ENCODE measurements at regions not wholly inside any gene's neighbourhood (a gene's known extent, or its start where the extent isn't known, plus 50 kb on each side); places are given as distances from the start of the nearest gene placed in this dataset.

- DNase-seq (ENCODE audit: extremely low read depth, insufficient read length), result no peak
- H3K36me3 ChIP-seq (ENCODE audit: control insufficient read depth, insufficient read depth, low read length), result no peaks in the 10 kb centered on the region
- no peaks in the 10 kb centered on the region for H3K27me3 ChIP-seq (replicated peaks; ENCODE audit: control insufficient read depth, insufficient read depth, low read length)
- no peak overlapping the region for H3K4me3 ChIP-seq (replicated peaks; ENCODE audit: low read depth, low read length)
- no peak for TF ChIP-seq CTCF (IDR thresholded peaks at IDR 0.05; ENCODE audit: insufficient read depth, low read length, poor library complexity, severe bottlenecking)
These were observed 242.7 kb downstream of the BCL11B start for GRCh38 chr14:99029145-99029915.

GRCh38 chr14:99029916-99030305, 242.1 kb downstream of the BCL11B start:
- no peaks in the 10 kb centered on the region for H3K27me3 ChIP-seq (replicated peaks; ENCODE audit: control insufficient read depth, insufficient read depth, low read length)
- no peak for TF ChIP-seq CTCF (IDR thresholded peaks at IDR 0.05; ENCODE audit: insufficient read depth, low read length, poor library complexity, severe bottlenecking)
- H3K36me3 ChIP-seq (ENCODE audit: control insufficient read depth, insufficient read depth, low read length), result no peaks in the 10 kb centered on the region
- no peak for DNase-seq (ENCODE audit: extremely low read depth, insufficient read length)
- H3K4me3 ChIP-seq (replicated peaks; ENCODE audit: low read depth, low read length), result no peak overlapping the region

- H3K36me3 ChIP-seq (ENCODE audit: control insufficient read depth, insufficient read depth, low read length), result no peaks in the 10 kb centered on the region
- no peak overlapping the region for H3K4me3 ChIP-seq (replicated peaks; ENCODE audit: low read depth, low read length)
- no peaks in the 10 kb centered on the region for H3K27me3 ChIP-seq (replicated peaks; ENCODE audit: control insufficient read depth, insufficient read depth, low read length)
- no peak for TF ChIP-seq CTCF (IDR thresholded peaks at IDR 0.05; ENCODE audit: insufficient read depth, low read length, poor library complexity, severe bottlenecking)
- no peak for DNase-seq (ENCODE audit: extremely low read depth, insufficient read length)
These were observed 241.5 kb downstream of the BCL11B start for GRCh38 chr14:99030454-99030853.

- no peak for TF ChIP-seq CTCF (IDR thresholded peaks at IDR 0.05; ENCODE audit: insufficient read depth, low read length, poor library complexity, severe bottlenecking)
- Histone ChIP-seq H3K4me3 (replicated peaks; ENCODE audit: low read depth, low read length) (no peak overlapping the region), H3K27me3 (replicated peaks; ENCODE audit: control insufficient read depth, insufficient read depth, low read length) (no peaks in the 10 kb centered on the region), H3K36me3 (ENCODE audit: control insufficient read depth, insufficient read depth, low read length) (no peaks in the 10 kb centered on the region)
- no peak for DNase-seq (ENCODE audit: extremely low read depth, insufficient read length)
These were observed 239.2 kb downstream of the BCL11B start for GRCh38 chr14:99032759-99033158.

GRCh38 chr14:99033951-99034350, 238.0 kb downstream of the BCL11B start:
- DNase-seq (ENCODE audit: extremely low read depth, insufficient read length), result no peak
- H3K36me3 ChIP-seq (ENCODE audit: control insufficient read depth, insufficient read depth, low read length), result no peaks in the 10 kb centered on the region
- H3K27me3 ChIP-seq (replicated peaks; ENCODE audit: control insufficient read depth, insufficient read depth, low read length), result no peaks in the 10 kb centered on the region
- TF ChIP-seq CTCF (IDR thresholded peaks at IDR 0.05; ENCODE audit: insufficient read depth, low read length, poor library complexity, severe bottlenecking), result no peak
- no peak overlapping the region for H3K4me3 ChIP-seq (replicated peaks; ENCODE audit: low read depth, low read length)

All from GM06990 (cell line).